ENCODE measurements at regions not wholly inside any gene's neighbourhood (a gene's known extent, or its start where the extent isn't known, plus 50 kb on each side); places are given as distances from the start of the nearest gene placed in this dataset.
"Not testable (repeated sequence)": the region's sequence is repeated elsewhere in the genome, so short reads cannot be mapped to it uniquely, and the experiment has no call there.

DNA sequence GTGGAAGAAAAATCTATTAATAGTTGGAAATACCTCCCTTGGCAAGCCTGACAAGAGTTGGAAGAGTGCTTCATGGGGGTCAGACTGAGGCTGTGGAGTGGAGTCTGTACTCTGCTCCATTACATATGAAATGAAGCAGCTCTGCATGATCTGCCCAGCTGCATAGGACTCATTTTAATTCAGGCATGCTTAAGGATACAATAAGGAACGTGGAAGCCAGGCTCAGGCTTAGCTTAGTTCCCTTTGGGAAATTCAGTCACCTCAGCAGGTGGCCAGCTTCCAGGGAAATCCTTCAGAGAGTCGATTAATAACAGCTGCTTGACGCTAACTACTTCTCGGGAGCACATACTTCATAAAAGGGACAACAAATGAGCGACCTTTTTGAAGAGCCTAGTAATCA, 1672.9 kb upstream of the WWC1 start:
- TF ChIP-seq POLR2A (IDR thresholded peaks at IDR 0.05) = no peak
- TF ChIP-seq, protein P1, sequence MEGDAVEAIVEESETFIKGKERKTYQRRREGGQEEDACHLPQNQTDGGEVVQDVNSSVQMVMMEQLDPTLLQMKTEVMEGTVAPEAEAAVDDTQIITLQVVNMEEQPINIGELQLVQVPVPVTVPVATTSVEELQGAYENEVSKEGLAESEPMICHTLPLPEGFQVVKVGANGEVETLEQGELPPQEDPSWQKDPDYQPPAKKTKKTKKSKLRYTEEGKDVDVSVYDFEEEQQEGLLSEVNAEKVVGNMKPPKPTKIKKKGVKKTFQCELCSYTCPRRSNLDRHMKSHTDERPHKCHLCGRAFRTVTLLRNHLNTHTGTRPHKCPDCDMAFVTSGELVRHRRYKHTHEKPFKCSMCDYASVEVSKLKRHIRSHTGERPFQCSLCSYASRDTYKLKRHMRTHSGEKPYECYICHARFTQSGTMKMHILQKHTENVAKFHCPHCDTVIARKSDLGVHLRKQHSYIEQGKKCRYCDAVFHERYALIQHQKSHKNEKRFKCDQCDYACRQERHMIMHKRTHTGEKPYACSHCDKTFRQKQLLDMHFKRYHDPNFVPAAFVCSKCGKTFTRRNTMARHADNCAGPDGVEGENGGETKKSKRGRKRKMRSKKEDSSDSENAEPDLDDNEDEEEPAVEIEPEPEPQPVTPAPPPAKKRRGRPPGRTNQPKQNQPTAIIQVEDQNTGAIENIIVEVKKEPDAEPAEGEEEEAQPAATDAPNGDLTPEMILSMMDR (IDR thresholded peaks at IDR 0.05 in 4 of 5, conservative IDR thresholded peaks at IDR 0.05 in 1 of 5) = no peak
- Histone ChIP-seq H3K9me3 (no peaks in the 10 kb centered on the region), H3K27me3 (no peaks in the 10 kb centered on the region), H3K4me3 (no peak overlapping the region), H3K36me3 (no peaks in the 10 kb centered on the region), H3K27ac (no peak overlapping the region), H3K4me1 (no peaks in the 10 kb centered on the region)
- ATAC-seq = no peak
- DNase-seq = no peak
- in situ Hi-C loops (cut with MboI; ENCODE audit: low sequenced_read_pairs in 4 of 4) (no loop called here), intact Hi-C loops (cut with DNase I; ENCODE audit: low total_unique reads) (no loop called here)

DNA sequence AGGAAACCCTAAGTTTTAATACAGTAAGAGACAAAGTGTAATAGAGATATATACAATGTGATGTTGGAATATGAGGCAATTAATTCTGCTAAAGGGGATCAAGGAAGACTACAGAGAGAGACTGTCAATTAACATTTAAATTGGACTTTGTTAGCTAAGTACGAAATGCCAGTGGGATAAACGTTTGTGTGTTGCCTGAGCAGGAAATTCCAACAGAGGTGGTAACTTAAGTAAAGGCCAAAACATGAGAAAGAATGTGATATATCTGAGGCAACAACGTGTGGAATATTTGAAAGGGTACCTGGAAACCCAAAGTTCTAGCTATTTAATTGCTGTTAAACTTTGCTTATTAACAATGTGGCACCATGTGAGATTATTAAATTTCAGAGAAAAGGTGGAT, 1666.9 kb upstream of the WWC1 start:
- no peaks in the 10 kb centered on the region for H3K4me1 ChIP-seq
- no peaks in the 10 kb centered on the region for H3K36me3 ChIP-seq
- in situ Hi-C loops (cut with MboI; ENCODE audit: low sequenced_read_pairs in 4 of 4) (no loop called here), intact Hi-C loops (cut with DNase I; ENCODE audit: low total_unique reads) (no loop called here)
- no peaks in the 10 kb centered on the region for H3K27me3 ChIP-seq
- TF ChIP-seq, protein P1 (IDR thresholded peaks at IDR 0.05 in 4 of 5, conservative IDR thresholded peaks at IDR 0.05 in 1 of 5) = no peak
- TF ChIP-seq POLR2A (IDR thresholded peaks at IDR 0.05) = no peak
- no peak overlapping the region for H3K4me3 ChIP-seq
- H3K27ac ChIP-seq = no peak overlapping the region
- ATAC-seq = no peak
- no peaks in the 10 kb centered on the region for H3K9me3 ChIP-seq
- no peak for DNase-seq

DNA sequence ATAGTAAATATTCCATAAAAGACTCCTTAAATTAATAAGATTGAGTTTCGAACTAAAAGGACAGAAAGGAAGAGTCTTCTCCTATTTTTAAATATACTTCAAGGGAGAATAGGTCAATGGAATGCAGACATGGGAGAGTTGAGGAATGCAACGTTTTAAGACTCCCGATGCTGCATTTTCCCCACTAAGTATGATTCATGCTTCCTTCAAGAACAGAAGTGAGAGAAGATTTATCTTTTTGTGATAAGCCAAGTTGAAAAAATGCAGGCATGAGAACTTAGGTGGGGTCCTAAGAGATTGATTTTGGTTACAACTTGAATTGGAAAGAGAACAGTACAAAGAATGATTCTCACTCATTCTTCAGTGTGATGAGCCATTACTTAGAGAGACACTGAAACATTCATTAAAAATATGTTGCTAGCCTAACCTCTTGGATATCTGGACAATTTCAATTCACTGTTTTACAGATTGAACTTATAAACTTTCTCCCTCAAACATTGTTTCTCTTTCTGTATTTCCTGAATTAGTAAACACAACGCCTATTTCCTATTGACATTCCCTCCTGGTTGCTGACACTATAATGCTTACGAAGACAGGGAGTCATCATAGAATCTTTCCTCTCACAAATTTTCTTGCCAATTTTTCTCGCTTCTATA, 1666.1 kb upstream of the WWC1 start:
- ATAC-seq (no peak), DNase-seq (no peak)
- no peaks in the 10 kb centered on the region for H3K27me3 ChIP-seq
- H3K36me3 ChIP-seq = no peaks in the 10 kb centered on the region
- intact Hi-C loops (cut with DNase I; ENCODE audit: low total_unique reads) (no loop called here), in situ Hi-C loops (cut with MboI; ENCODE audit: low sequenced_read_pairs in 4 of 4) (no loop called here)
- no peaks in the 10 kb centered on the region for H3K4me1 ChIP-seq
- no peak overlapping the region for H3K4me3 ChIP-seq
- TF ChIP-seq, protein P1 (IDR thresholded peaks at IDR 0.05 in 4 of 5, conservative IDR thresholded peaks at IDR 0.05 in 1 of 5) = no peak
- no peak for TF ChIP-seq POLR2A (IDR thresholded peaks at IDR 0.05)
- H3K9me3 ChIP-seq = no peaks in the 10 kb centered on the region
- H3K27ac ChIP-seq = no peak overlapping the region

DNA sequence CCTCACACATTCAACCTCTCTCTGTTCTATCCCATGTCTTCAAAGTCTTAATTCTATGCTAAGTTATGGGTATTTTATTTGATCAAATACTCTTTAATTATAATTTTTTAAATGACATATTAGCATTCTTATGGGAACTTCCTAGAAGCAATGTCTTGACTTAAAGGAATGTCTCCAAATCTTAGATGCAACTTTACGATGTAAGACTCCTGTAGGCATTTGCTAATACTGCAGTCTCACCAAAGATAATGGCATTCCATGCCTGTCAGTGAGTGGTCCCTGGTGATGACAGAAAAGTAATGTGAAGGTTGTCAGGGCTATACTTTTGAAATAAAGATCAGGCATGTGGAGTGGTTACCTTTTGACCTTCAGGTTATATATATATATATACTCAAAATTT, 1654.2 kb upstream of the WWC1 start:
- Histone ChIP-seq H3K27me3 (no peaks in the 10 kb centered on the region), H3K36me3 (no peaks in the 10 kb centered on the region), H3K9me3 (no peaks in the 10 kb centered on the region), H3K4me1 (no peaks in the 10 kb centered on the region), H3K27ac (no peak overlapping the region), H3K4me3 (no peak overlapping the region)
- no peak for ATAC-seq
- in situ Hi-C loops (cut with MboI; ENCODE audit: low sequenced_read_pairs in 4 of 4) (no loop called here), intact Hi-C loops (cut with DNase I; ENCODE audit: low total_unique reads) (no loop called here)
- DNase-seq = no peak
- TF ChIP-seq POLR2A (IDR thresholded peaks at IDR 0.05) = no peak
- TF ChIP-seq, protein P1 (IDR thresholded peaks at IDR 0.05 in 4 of 5, conservative IDR thresholded peaks at IDR 0.05 in 1 of 5) = no peak

DNA sequence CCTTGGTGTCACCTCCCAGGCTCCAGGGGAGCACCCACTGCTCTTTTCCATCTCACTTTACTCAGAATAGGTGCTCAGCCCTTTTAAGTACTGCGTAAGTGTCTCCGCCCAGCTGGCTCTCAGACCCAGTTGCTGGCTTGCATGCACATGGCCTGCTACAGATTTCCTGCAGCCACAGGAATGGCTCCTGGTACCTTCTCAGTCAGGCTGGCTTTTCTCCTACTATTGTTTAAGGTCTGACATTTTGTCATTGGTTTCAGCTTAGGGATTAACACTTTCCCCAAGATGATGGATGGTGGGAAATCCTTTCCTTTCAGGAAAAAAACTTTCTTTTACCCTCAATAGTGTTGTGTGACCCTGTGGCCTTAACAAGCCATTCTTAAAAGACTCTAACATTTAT, 1652.3 kb upstream of the WWC1 start:
- DNase-seq (no peak), ATAC-seq (no peak)
- no peaks in the 10 kb centered on the region for H3K9me3 ChIP-seq
- in situ Hi-C loops (cut with MboI; ENCODE audit: low sequenced_read_pairs in 4 of 4) = no loop called here
- TF ChIP-seq, protein P1 (IDR thresholded peaks at IDR 0.05 in 4 of 5, conservative IDR thresholded peaks at IDR 0.05 in 1 of 5) = no peak
- no peak for TF ChIP-seq POLR2A (IDR thresholded peaks at IDR 0.05)
- no peak overlapping the region for H3K27ac ChIP-seq
- H3K27me3 ChIP-seq = no peaks in the 10 kb centered on the region
- H3K4me3 ChIP-seq = no peak overlapping the region
- H3K36me3 ChIP-seq = no peaks in the 10 kb centered on the region
- intact Hi-C loops (cut with DNase I; ENCODE audit: low total_unique reads) = no loop called here
- no peaks in the 10 kb centered on the region for H3K4me1 ChIP-seq

DNA sequence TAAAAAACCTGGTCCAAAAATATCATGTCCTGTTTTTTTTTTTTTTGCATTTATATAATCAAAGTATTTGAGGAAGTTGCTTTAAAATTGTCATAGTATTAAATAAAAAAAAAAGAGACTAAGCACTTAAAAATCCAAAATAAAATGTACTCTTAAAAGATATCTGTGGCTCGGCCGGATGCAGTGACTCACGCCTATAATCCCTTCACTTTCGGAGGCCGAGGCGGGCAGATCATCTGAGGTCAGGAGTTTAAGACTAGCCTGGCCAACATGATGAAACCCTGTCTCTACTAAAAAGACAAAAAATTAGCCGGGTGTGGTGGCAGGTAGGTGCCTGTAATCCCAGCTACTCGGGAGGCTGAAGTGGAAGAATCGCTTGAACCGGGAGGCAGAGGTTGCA, 1651.3 kb upstream of the WWC1 start:
- H3K9me3 ChIP-seq; DNase-seq; in situ Hi-C loops (cut with MboI; ENCODE audit: low sequenced_read_pairs in 4 of 4): not testable (repeated sequence)

More for the DNA sequence above, 1651.3 kb upstream of the WWC1 start:
- H3K27me3 ChIP-seq; H3K36me3 ChIP-seq; H3K4me1 ChIP-seq; ATAC-seq; intact Hi-C loops (cut with DNase I; ENCODE audit: low total_unique reads); H3K4me3 ChIP-seq; H3K27ac ChIP-seq: not testable (repeated sequence)

All from gastrocnemius medialis (tissue), 4 donors.